ENCODE measurements at regions not wholly inside any gene's neighbourhood (a gene's known extent, or its start where the extent isn't known, plus 50 kb on each side); places are given as distances from the start of the nearest gene placed in this dataset.

DNA sequence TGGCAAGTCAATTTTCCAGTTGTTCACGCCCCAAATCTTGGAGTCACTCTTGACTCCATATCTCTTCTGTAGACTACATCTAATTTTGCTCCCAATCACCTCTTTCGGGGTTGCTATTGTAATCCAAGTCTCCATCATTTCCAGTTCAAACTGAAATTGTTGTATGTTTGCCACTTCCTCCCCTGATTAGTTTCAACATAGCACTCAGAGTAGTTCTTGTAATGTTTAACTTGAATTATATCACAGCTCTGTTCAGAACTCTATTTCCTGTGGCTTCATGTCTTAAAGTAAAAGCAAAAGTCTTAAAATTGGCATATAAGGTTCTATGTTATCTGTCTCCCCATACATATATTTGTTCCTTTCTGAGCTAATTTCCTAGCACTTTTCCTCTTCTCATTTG, 348.5 kb upstream of the RIOK2 start:
- no peak overlapping the region for H3K27ac ChIP-seq (replicated peaks in 1 of 4)
- TF ChIP-seq EP300 (IDR thresholded peaks at IDR 0.05) (no peak), POLR2AphosphoS5 (IDR thresholded peaks at IDR 0.05) (no peak), POLR2A (IDR thresholded peaks at IDR 0.05; ENCODE audit: low read depth) (no peak)
- TF ChIP-seq, protein P1, sequence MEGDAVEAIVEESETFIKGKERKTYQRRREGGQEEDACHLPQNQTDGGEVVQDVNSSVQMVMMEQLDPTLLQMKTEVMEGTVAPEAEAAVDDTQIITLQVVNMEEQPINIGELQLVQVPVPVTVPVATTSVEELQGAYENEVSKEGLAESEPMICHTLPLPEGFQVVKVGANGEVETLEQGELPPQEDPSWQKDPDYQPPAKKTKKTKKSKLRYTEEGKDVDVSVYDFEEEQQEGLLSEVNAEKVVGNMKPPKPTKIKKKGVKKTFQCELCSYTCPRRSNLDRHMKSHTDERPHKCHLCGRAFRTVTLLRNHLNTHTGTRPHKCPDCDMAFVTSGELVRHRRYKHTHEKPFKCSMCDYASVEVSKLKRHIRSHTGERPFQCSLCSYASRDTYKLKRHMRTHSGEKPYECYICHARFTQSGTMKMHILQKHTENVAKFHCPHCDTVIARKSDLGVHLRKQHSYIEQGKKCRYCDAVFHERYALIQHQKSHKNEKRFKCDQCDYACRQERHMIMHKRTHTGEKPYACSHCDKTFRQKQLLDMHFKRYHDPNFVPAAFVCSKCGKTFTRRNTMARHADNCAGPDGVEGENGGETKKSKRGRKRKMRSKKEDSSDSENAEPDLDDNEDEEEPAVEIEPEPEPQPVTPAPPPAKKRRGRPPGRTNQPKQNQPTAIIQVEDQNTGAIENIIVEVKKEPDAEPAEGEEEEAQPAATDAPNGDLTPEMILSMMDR (IDR thresholded peaks at IDR 0.05) = no peak
- no peak overlapping the region for H3K4me3 ChIP-seq
- no peak for DNase-seq (ENCODE audit: extremely low spot score)
- intact Hi-C loops (cut with DNase I) = loop anchor here (10.0 kb wide), 2 partner anchors 107 to 237 kb away; no protein-coding TSS in a partner anchor
- H3K9me3 ChIP-seq = no peaks in the 10 kb centered on the region
- H3K27me3 ChIP-seq = no peaks in the 10 kb centered on the region
- WGBS = 90% methylated on average over 2 of the region's 2 CpGs
- no peaks in the 10 kb centered on the region for H3K36me3 ChIP-seq
- H3K4me1 ChIP-seq = peaks cover 0 to 24% (median 8%) of the 10 kb centered on the region in 4 donors

DNA sequence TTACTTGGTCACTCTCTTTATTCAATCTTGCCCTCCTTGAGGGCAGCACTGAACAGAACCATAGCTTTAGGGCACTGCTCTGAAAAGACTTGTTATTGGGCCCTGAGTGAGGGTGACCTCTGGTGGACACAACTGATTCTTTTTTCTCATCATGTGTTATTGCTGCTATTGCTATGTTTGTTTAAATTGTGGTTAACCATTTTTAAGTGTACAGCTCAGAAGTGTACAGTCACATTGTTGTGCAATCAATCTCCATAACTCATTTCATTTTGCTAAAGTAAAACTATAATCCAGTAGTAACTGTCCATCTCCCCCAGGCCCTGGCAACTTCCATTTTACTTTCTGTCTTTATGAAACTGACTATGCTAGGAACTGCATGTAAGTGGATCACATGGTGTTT, 351.1 kb upstream of the RIOK2 start:
- Histone ChIP-seq H3K4me1 (peaks cover 0 to 17% (median 6%) of the 10 kb centered on the region in 4 donors), H3K27me3 (no peaks in the 10 kb centered on the region), H3K4me3 (no peak overlapping the region), H3K9me3 (no peaks in the 10 kb centered on the region), H3K36me3 (no peaks in the 10 kb centered on the region), H3K27ac (replicated peaks in 1 of 4) (peak overlapping the region in 1 of 4 donors; percentile 27)
- no peak for DNase-seq (ENCODE audit: extremely low spot score)
- intact Hi-C loops (cut with DNase I) = loop anchor here (10.0 kb wide), 2 partner anchors 109 to 239 kb away; no protein-coding TSS in a partner anchor
- no peak for TF ChIP-seq EP300 (IDR thresholded peaks at IDR 0.05)
- TF ChIP-seq, protein P1 (IDR thresholded peaks at IDR 0.05) = peak; percentile 60 to 71 (median 62)

DNA sequence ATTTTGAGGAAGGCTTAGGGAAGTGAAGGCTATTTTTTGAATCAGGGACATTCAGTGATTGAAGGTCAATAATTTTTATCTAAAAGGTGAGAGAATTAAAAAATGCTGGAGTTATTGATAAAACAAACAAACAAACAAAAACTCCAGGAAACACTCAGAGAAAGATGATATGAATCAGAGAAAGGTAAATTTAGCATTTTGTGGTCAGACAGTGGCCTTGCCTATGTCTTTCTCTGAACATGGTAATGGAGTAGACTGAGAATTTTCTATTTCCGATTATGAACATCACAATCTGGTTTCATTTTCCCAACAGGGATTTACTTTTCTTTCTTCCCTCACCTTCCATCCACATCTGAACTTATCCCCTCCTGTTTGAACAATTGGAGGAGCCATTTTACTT, 353.6 kb upstream of the RIOK2 start:
- DNase-seq (ENCODE audit: extremely low spot score) = no peak
- no peak overlapping the region for H3K4me3 ChIP-seq
- no peaks in the 10 kb centered on the region for H3K36me3 ChIP-seq
- intact Hi-C loops (cut with DNase I) = loop anchor here (5.0 to 10.0 kb wide), 3 partner anchors 112 to 304 kb away; no protein-coding TSS in a partner anchor
- H3K9me3 ChIP-seq = no peaks in the 10 kb centered on the region
- WGBS = 97% methylated on average over 1 of the region's 1 CpG
- no peak for TF ChIP-seq EP300 (IDR thresholded peaks at IDR 0.05)
- no peak for TF ChIP-seq POLR2AphosphoS5 (IDR thresholded peaks at IDR 0.05)
- TF ChIP-seq POLR2A (IDR thresholded peaks at IDR 0.05; ENCODE audit: low read depth) = no peak
- TF ChIP-seq, protein P1 (IDR thresholded peaks at IDR 0.05) = no peak
- peaks cover 0 to 11% (median 2%) of the 10 kb centered on the region in 4 donors for H3K4me1 ChIP-seq
- H3K27me3 ChIP-seq = no peaks in the 10 kb centered on the region
- no peak overlapping the region for H3K27ac ChIP-seq (replicated peaks in 1 of 4)

DNA sequence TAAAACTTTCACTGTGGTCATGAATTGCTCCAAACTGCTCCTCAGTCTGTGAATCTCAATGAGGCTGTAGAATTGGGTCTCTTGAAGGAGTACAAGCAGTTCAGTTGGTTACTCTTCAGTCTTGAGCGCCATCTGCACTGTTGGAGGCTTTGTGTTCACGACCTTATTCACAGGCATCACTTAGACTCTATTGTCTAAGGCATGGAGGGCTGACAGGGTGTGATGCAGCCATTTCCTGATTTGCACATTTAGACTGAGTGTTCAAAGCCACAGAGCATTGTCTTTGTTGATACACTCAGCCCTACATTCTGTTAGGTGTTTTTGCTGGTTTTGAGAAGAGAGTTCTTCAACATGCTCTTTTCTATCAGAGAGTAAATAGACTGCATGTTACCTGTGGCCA, 355.9 kb upstream of the RIOK2 start:
- H3K36me3 ChIP-seq = no peaks in the 10 kb centered on the region
- no peaks in the 10 kb centered on the region for H3K9me3 ChIP-seq
- no peak overlapping the region for H3K4me3 ChIP-seq
- DNase-seq (ENCODE audit: extremely low spot score) = no peak
- H3K27me3 ChIP-seq = no peaks in the 10 kb centered on the region
- 84% methylated on average over 2 of the region's 2 CpGs for WGBS
- H3K4me1 ChIP-seq = peaks cover 0 to 5% (median 0%) of the 10 kb centered on the region in 4 donors
- TF ChIP-seq, protein P1 (IDR thresholded peaks at IDR 0.05) = no peak
- TF ChIP-seq POLR2A (IDR thresholded peaks at IDR 0.05; ENCODE audit: low read depth) = no peak
- TF ChIP-seq EP300 (IDR thresholded peaks at IDR 0.05) = no peak
- TF ChIP-seq POLR2AphosphoS5 (IDR thresholded peaks at IDR 0.05) = no peak
- intact Hi-C loops (cut with DNase I) = loop anchor here (5.0 to 10.0 kb wide), 3 partner anchors 114 to 307 kb away; no protein-coding TSS in a partner anchor
- H3K27ac ChIP-seq (replicated peaks in 1 of 4) = no peak overlapping the region

DNA sequence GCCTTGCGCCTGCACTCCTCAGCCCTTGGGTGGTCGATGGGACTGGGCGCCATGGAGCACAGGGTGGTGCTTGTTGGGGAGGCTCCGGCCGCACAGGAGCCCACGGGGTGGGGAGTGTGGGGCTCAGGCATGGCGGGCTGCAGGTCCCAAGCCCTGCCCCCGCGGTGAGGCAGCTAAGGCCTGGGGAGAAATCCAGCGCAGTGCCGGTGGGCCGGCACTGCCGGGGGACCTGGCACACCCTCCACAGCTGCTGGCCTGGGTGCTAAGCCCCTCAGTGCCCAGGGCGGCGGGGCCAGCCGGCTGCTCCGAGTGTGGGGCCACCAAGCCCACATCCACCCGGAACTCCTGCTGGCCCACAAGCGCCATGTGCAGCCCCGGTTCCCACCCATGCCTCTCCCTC, 358.8 kb upstream of the RIOK2 start:
- Histone ChIP-seq H3K4me3 (no peak overlapping the region), H3K27ac (replicated peaks in 1 of 4) (no peak overlapping the region), H3K36me3 (no peaks in the 10 kb centered on the region), H3K27me3 (no peaks in the 10 kb centered on the region), H3K9me3 (no peaks in the 10 kb centered on the region), H3K4me1 (peaks cover 0 to 9% (median 3%) of the 10 kb centered on the region in 4 donors)
- no peak for TF ChIP-seq POLR2AphosphoS5 (IDR thresholded peaks at IDR 0.05)
- TF ChIP-seq EP300 (IDR thresholded peaks at IDR 0.05) = no peak
- intact Hi-C loops (cut with DNase I) = no loop called here
- WGBS = 100% methylated on average over 1 of the region's 20 CpGs
- no peak for DNase-seq (ENCODE audit: extremely low spot score)
